RPMI8226 (cell line): ENCODE measurements at regions not wholly inside any gene's neighbourhood (a gene's known extent, or its start where the extent isn't known, plus 50 kb on each side); places are given as distances from the start of the nearest gene placed in this dataset.

Experiments
- DNase-seq: peaks from one replicate; pipeline ENCODE4 v3.0.0-alpha.2; 2015

GRCh38 chr2:37843556-37843955, 81.5 kb upstream of the RMDN2 start:
- no peak for DNase-seq

GRCh38 chr2:37846207-37846606, 78.9 kb upstream of the RMDN2 start:
- no peak for DNase-seq

GRCh38 chr2:37847792-37848191, 77.3 kb upstream of the RMDN2 start:
- DNase-seq, result no peak

- no peak for DNase-seq
These were observed 76.6 kb upstream of the RMDN2 start for GRCh38 chr2:37848451-37848850.

GRCh38 chr2:37849911-37850310, 75.2 kb upstream of the RMDN2 start:
- no peak for DNase-seq

- no peak for DNase-seq
These were observed 73.7 kb upstream of the RMDN2 start for GRCh38 chr2:37851428-37851827.

- no peak for DNase-seq
These were observed 73.1 kb upstream of the RMDN2 start for GRCh38 chr2:37851828-37852584.

GRCh38 chr2:37852585-37853014, 72.5 kb upstream of the RMDN2 start:
- no peak for DNase-seq

GRCh38 chr2:37854676-37855282, 70.3 kb upstream of the RMDN2 start:
- DNase-seq, result no peak

- DNase-seq, result no peak
These were observed 69.6 kb upstream of the RMDN2 start for GRCh38 chr2:37855283-37856041.

- no peak for DNase-seq
These were observed 68.9 kb upstream of the RMDN2 start for GRCh38 chr2:37856101-37856751.

- DNase-seq, result no peak
These were observed 67.3 kb upstream of the RMDN2 start for GRCh38 chr2:37857575-37858399.

- DNase-seq, result no peak
These were observed 66.7 kb upstream of the RMDN2 start for GRCh38 chr2:37858400-37858711.

- no peak for DNase-seq
These were observed 66.3 kb upstream of the RMDN2 start for GRCh38 chr2:37858725-37859267.

GRCh38 chr2:37862620-37863019, 62.5 kb upstream of the RMDN2 start:
- no peak for DNase-seq

GRCh38 chr2:37864217-37864616, 60.9 kb upstream of the RMDN2 start:
- DNase-seq, result no peak

GRCh38 chr2:37865640-37866039, 59.4 kb upstream of the RMDN2 start:
- DNase-seq, result no peak

GRCh38 chr2:37866171-37866934, 58.7 kb upstream of the RMDN2 start:
- no peak for DNase-seq

GRCh38 chr2:37867166-37867565, 57.9 kb upstream of the RMDN2 start:
- DNase-seq, result no peak

- no peak for DNase-seq
These were observed 56.2 kb upstream of the RMDN2 start for GRCh38 chr2:37868866-37869265.

GRCh38 chr2:37869304-37869703, 55.8 kb upstream of the RMDN2 start:
- DNase-seq, result no peak

- DNase-seq, result no peak
These were observed 55.3 kb upstream of the RMDN2 start for GRCh38 chr2:37869771-37870170.
